GM19372 (cell line): ENCODE measurements at regions not wholly inside any gene's neighbourhood (a gene's known extent, or its start where the extent isn't known, plus 50 kb on each side); places are given as distances from the start of the nearest gene placed in this dataset.
"Not testable (repeated sequence)": the region's sequence is repeated elsewhere in the genome, so short reads cannot be mapped to it uniquely, and the experiment has no call there.

ENCODE experiments used
- ATAC-seq: cut with Tn5 transposase; IDR thresholded peaks from one replicate; pipeline ENCODE4 v1.9.1; 2021; ENCODE audit warnings: mild to moderate bottlenecking, low read depth, moderate library complexity; ENCODE audit not compliant: unreplicated experiment

- no peak for ATAC-seq
Observed at GRCh38 chr13:40368127-40368891, 298.1 kb downstream of the FOXO1 start.

- ATAC-seq, result no peak
Observed at GRCh38 chr13:40370661-40371060, 295.8 kb downstream of the FOXO1 start.

- ATAC-seq, result no peak
Observed at GRCh38 chr13:40371531-40372125, 294.8 kb downstream of the FOXO1 start.

GRCh38 chr13:40373608-40374007 lies 292.8 kb downstream of the FOXO1 start:
- ATAC-seq, result not testable (repeated sequence)

- ATAC-seq, result no peak
Observed at GRCh38 chr13:40375489-40376171, 290.8 kb downstream of the FOXO1 start.

GRCh38 chr13:40376296-40376849 lies 290.1 kb downstream of the FOXO1 start:
- ATAC-seq, result no peak

- no peak for ATAC-seq
Observed at GRCh38 chr13:40376867-40377535, 289.4 kb downstream of the FOXO1 start.

- no peak for ATAC-seq
Observed at GRCh38 chr13:40377783-40378182, 288.7 kb downstream of the FOXO1 start.

- ATAC-seq, result no peak
Observed at GRCh38 chr13:40379196-40379595, 287.2 kb downstream of the FOXO1 start.

GRCh38 chr13:40379794-40380578 lies 286.5 kb downstream of the FOXO1 start:
- no peak for ATAC-seq

GRCh38 chr13:40381935-40382764 lies 284.3 kb downstream of the FOXO1 start:
- no peak for ATAC-seq

- ATAC-seq, result no peak
Observed at GRCh38 chr13:40383132-40383531, 283.3 kb downstream of the FOXO1 start.

GRCh38 chr13:40383885-40384284 lies 282.6 kb downstream of the FOXO1 start:
- no peak for ATAC-seq

- no peak for ATAC-seq
Observed at GRCh38 chr13:40384976-40385857, 281.2 kb downstream of the FOXO1 start.

- ATAC-seq, result no peak
Observed at GRCh38 chr13:40385858-40386180, 280.6 kb downstream of the FOXO1 start.

- ATAC-seq, result no peak
Observed at GRCh38 chr13:40386586-40386985, 279.9 kb downstream of the FOXO1 start.

- ATAC-seq, result no peak
Observed at GRCh38 chr13:40387775-40388174, 278.7 kb downstream of the FOXO1 start.

- peak; percentile 97 for ATAC-seq
Observed at GRCh38 chr13:40388617-40389016, 277.8 kb downstream of the FOXO1 start.
